Mucosa of descending colon (tissue), 3 donors: ENCODE measurements at regions not wholly inside any gene's neighbourhood (a gene's known extent, or its start where the extent isn't known, plus 50 kb on each side); places are given as distances from the start of the nearest gene placed in this dataset.

ENCODE experiments used
- ATAC-seq: fragments of 200-7000 bp; cut with Tn5 transposase; one replicate; pipeline ENCODE4 v1.9.1; 2020; ENCODE audit warnings: mild to moderate bottlenecking, moderate library complexity
- DNase-seq, 3 donors: peaks; one replicate each; pipeline ENCODE4 v3.0.0-alpha.2; 2020
- H3K36me3 ChIP-seq: fragments of 200-600 bp; one replicate; pipeline ENCODE4 v1.8.0; 2021; ENCODE audit warnings: low read depth, mild to moderate bottlenecking
- H3K4me1 ChIP-seq: fragments of 200-600 bp; one replicate; pipeline ENCODE4 v1.8.0; 2021; ENCODE audit warnings: low read depth, mild to moderate bottlenecking
- H3K4me3 ChIP-seq: fragments of 200-600 bp; one replicate; pipeline ENCODE4 v1.8.0; 2021; ENCODE audit warnings: mild to moderate bottlenecking
- H3K9me3 ChIP-seq: fragments of 200-600 bp; one replicate; pipeline ENCODE4 v1.8.0; 2021; ENCODE audit warnings: mild to moderate bottlenecking
- intact Hi-C, 2 donors: fragments of 100-400 bp; cut with DNase I in 1 of 2; cut with micrococcal nuclease in 1 of 2; formaldehyde crosslinking; loops; one replicate each; pipeline versions ENCODE4 v1.11.0 to v1.11.1; 2022; cut with DNase I, micrococcal nuclease
- TF ChIP-seq, protein P1 (sequence below): fragments of 200-600 bp; IDR thresholded peaks from one replicate; pipeline ENCODE4 v1.8.0; 2022; ENCODE audit warnings: antibody characterized with exemption, mild to moderate bottlenecking
- donor health status: DM: no; HTN: no; CAD: no; lungs with moderate emphysema.
- donor health status: DM: no; HTN: no; CAD: no.
- donor health status: DM: no; HTN: yes; CAD: no.

GRCh38 chr14:86363047-86363446, 833.1 kb downstream of the FLRT2 start:
- TF ChIP-seq, protein P1, sequence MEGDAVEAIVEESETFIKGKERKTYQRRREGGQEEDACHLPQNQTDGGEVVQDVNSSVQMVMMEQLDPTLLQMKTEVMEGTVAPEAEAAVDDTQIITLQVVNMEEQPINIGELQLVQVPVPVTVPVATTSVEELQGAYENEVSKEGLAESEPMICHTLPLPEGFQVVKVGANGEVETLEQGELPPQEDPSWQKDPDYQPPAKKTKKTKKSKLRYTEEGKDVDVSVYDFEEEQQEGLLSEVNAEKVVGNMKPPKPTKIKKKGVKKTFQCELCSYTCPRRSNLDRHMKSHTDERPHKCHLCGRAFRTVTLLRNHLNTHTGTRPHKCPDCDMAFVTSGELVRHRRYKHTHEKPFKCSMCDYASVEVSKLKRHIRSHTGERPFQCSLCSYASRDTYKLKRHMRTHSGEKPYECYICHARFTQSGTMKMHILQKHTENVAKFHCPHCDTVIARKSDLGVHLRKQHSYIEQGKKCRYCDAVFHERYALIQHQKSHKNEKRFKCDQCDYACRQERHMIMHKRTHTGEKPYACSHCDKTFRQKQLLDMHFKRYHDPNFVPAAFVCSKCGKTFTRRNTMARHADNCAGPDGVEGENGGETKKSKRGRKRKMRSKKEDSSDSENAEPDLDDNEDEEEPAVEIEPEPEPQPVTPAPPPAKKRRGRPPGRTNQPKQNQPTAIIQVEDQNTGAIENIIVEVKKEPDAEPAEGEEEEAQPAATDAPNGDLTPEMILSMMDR, result no peak
- Histone ChIP-seq H3K36me3 (no peaks in the 10 kb centered on the region), H3K4me1 (no peaks in the 10 kb centered on the region), H3K4me3 (no peak overlapping the region), H3K9me3 (peaks cover 17% of the 10 kb centered on the region)
- intact Hi-C loops, result no loop called here
- ATAC-seq (no peak), DNase-seq (no peak)

- no peaks in the 10 kb centered on the region for H3K36me3 ChIP-seq
- ATAC-seq, result no peak
- no peaks in the 10 kb centered on the region for H3K4me1 ChIP-seq
- intact Hi-C loops, result no loop called here
- TF ChIP-seq, protein P1, result no peak
- peaks cover 19% of the 10 kb centered on the region for H3K9me3 ChIP-seq
- H3K4me3 ChIP-seq, result no peak overlapping the region
- DNase-seq, result no peak
Measured at GRCh38 chr14:86357876-86358275, 827.9 kb downstream of the FLRT2 start.

GRCh38 chr14:86357119-86357518, 827.2 kb downstream of the FLRT2 start:
- TF ChIP-seq, protein P1, result no peak
- Histone ChIP-seq H3K36me3 (no peaks in the 10 kb centered on the region), H3K4me3 (no peak overlapping the region), H3K4me1 (no peaks in the 10 kb centered on the region), H3K9me3 (peaks cover 19% of the 10 kb centered on the region)
- intact Hi-C loops, result no loop called here
- no peak for ATAC-seq
- DNase-seq, result no peak

DNA sequence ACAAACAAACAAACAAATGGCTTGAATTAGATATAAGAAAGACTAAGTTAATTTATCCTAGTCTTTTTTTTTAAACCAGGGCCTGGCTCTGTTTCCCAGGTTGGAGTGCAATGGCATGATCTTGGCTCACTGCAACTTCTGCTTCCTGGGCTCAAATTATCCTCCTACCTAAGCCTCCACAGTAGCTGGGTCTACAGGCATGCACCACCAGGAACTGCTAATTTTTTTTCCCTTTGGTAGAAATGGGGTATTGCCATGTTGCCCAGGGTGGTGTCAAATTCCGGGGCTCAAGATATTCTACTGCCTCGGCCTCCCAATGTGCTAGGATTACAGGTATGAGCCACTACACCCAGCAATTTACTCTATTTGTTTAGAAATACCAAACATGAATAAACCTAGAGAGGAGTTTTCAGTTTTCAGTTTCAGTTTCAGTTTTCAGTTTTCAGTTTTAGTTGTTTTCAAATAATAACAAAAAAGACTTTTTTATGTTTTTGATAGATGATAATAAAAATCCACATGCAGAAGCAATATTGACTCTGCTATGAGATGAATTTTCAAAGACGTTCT, 817.0 kb downstream of the FLRT2 start:
- no peak for ATAC-seq
- TF ChIP-seq, protein P1, result no peak
- Histone ChIP-seq H3K4me3 (no peak overlapping the region), H3K36me3 (no peaks in the 10 kb centered on the region), H3K9me3 (peaks cover 38% of the 10 kb centered on the region), H3K4me1 (no peaks in the 10 kb centered on the region)
- intact Hi-C loops, result no loop called here
- DNase-seq, result no peak

DNA sequence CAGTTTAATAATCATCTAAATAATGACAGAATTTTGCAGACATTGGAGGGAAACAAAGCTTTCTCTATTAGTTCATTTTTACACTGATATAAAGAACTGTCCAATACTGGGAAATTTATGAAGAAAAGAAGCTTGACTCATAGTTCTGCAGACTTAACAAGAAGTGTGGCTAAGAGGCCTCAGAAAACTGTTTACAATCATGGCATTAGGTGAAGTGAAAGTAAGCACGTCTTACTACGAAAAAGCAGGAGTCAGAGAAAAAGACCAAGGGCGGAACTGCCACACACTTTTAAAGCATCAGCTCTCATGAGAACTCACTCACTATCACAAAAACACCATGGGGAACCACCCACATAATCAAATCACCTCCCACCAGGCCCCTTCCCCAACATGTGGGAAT, 804.4 kb downstream of the FLRT2 start:
- H3K4me3 ChIP-seq, result no peak overlapping the region
- peaks cover 16% of the 10 kb centered on the region for H3K9me3 ChIP-seq
- H3K36me3 ChIP-seq, result no peaks in the 10 kb centered on the region
- TF ChIP-seq, protein P1, result no peak
- no peaks in the 10 kb centered on the region for H3K4me1 ChIP-seq
- DNase-seq (no peak), ATAC-seq (no peak)
- intact Hi-C loops, result no loop called here

DNA sequence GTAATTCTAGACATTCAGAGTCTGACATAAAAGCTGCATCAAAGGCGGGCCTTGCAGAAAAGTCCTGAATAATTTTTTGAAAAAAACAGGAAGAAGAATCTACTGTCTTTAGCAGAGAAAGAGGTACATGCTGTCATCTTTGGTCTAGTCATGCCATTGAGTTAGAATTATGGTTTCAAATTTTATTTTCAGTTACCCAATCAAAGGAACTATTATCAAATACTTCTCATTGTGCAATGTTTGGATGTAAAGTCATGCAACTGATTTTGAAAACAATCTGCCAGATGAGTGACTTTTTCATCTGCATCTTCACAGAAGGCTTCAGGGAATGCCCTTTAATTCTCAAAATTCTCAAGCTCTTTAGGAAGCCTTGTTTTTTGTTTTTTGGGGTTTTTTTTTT, 803.5 kb downstream of the FLRT2 start:
- H3K36me3 ChIP-seq, result no peaks in the 10 kb centered on the region
- ATAC-seq, result no peak
- H3K4me1 ChIP-seq, result no peaks in the 10 kb centered on the region
- TF ChIP-seq, protein P1, result no peak
- intact Hi-C loops, result no loop called here
- DNase-seq, result no peak
- peaks cover 19% of the 10 kb centered on the region for H3K9me3 ChIP-seq
- no peak overlapping the region for H3K4me3 ChIP-seq
